Ovary (tissue), 7 donors: ENCODE measurements at regions not wholly inside any gene's neighbourhood (a gene's known extent, or its start where the extent isn't known, plus 50 kb on each side); places are given as distances from the start of the nearest gene placed in this dataset.

Experiments
- DNase-seq, 5 donors: peaks; one replicate each; pipeline ENCODE4 v3.0.0-alpha.2; 2019 to 2020
- H3K27ac ChIP-seq, 2 donors: fragments of 200-600 bp; one replicate each; pipeline versions ENCODE4 v1.5.1 to v1.8.0; 2019 to 2022
- H3K27me3 ChIP-seq: fragments of 200-600 bp; one replicate; pipeline ENCODE4 v1.8.0; 2022
- H3K36me3 ChIP-seq: fragments of 200-600 bp; sonication (generic); one replicate; pipeline ENCODE4 v1.5.1; 2019
- H3K4me1 ChIP-seq: one replicate; pipeline ENCODE4 v1.8.1; 2013; ENCODE audit warnings: mild to moderate bottlenecking, moderate library complexity; ENCODE audit not compliant: insufficient read depth
- H3K4me3 ChIP-seq: fragments of 200-600 bp; sonication (generic); one replicate; pipeline ENCODE4 v1.5.1; 2017
- H3K9me3 ChIP-seq, 2 donors: fragments of 200-600 bp in 1 of 2; sonication (generic) in 1 of 2; one replicate each; pipeline versions ENCODE4 v1.5.1 to v1.8.1; 2013 to 2019; ENCODE audit warnings: mild to moderate bottlenecking in 1 of 2, moderate library complexity in 1 of 2
- EP300 ChIP-seq: sonication (generic); formaldehyde crosslinking; IDR thresholded peaks from one replicate; pipeline ENCODE4 v1.6.1; 2017; ENCODE audit warnings: antibody characterized with exemption
- POLR2A ChIP-seq: fragments of 450-650 bp; IDR thresholded peaks from one replicate; pipeline ENCODE4 v1.6.1; 2017; ENCODE audit warnings: antibody characterized with exemption, mild to moderate bottlenecking, moderate library complexity
- WGBS, 3 donors: extraction: QIAGEN DNeasy Blood & Tissue Kit in 1 of 3; methylation state at CpG; one replicate each; pipeline versions ENCODE4 v1.1.5 to v1.1.7; 2013 to 2017; 5-methylcytosine and 5-hydroxymethylcytosine counted together
- intact Hi-C, 4 donors: fragments of 100-400 bp; cut with DNase I; formaldehyde crosslinking; loops; one replicate each; pipeline versions ENCODE4 v1.11.0 to v1.15.1; 2022 to 2023
- TF ChIP-seq, protein P1 (sequence below), 3 donors: fragments of 450-650 bp in 2 of 3; fragments of 200-600 bp in 1 of 3; IDR thresholded peaks; one replicate each; pipeline versions ENCODE4 v1.5.1 to v1.8.0; 2016 to 2022; ENCODE audit warnings: antibody characterized with exemption in 3 of 3, mild to moderate bottlenecking in 1 of 3
- donor health status: DM: no; HTN: no; CAD: no; lungs with moderate emphysema.
- donor health status: DM: no; HTN: no; CAD: no.
- donor health status: Bipolar disorder and iron deficiency.
- donor health status: DM: no; HTN: no; CAD: no.
- donor health status: DM: yes; HTN: yes; CAD: no.

GRCh38 chr4:176883681-176884418, 91.1 kb upstream of the VEGFC start:
- no peak overlapping the region for H3K27ac ChIP-seq
- TF ChIP-seq EP300, result no peak
- no peak for TF ChIP-seq POLR2A
- TF ChIP-seq, protein P1, sequence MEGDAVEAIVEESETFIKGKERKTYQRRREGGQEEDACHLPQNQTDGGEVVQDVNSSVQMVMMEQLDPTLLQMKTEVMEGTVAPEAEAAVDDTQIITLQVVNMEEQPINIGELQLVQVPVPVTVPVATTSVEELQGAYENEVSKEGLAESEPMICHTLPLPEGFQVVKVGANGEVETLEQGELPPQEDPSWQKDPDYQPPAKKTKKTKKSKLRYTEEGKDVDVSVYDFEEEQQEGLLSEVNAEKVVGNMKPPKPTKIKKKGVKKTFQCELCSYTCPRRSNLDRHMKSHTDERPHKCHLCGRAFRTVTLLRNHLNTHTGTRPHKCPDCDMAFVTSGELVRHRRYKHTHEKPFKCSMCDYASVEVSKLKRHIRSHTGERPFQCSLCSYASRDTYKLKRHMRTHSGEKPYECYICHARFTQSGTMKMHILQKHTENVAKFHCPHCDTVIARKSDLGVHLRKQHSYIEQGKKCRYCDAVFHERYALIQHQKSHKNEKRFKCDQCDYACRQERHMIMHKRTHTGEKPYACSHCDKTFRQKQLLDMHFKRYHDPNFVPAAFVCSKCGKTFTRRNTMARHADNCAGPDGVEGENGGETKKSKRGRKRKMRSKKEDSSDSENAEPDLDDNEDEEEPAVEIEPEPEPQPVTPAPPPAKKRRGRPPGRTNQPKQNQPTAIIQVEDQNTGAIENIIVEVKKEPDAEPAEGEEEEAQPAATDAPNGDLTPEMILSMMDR (IDR thresholded peaks at IDR 0.05), result no peak
- H3K4me1 ChIP-seq, result no peaks in the 10 kb centered on the region
- DNase-seq, result no peak
- intact Hi-C loops, result no loop called here
- WGBS, 3 donors, result 77 to 84% (median 81%) methylated on average over 6 of the region's 6 CpGs
- no peaks in the 10 kb centered on the region for H3K36me3 ChIP-seq
- H3K27me3 ChIP-seq, result no peaks in the 10 kb centered on the region
- no peaks in the 10 kb centered on the region for H3K9me3 ChIP-seq
- H3K4me3 ChIP-seq, result no peak overlapping the region

DNA sequence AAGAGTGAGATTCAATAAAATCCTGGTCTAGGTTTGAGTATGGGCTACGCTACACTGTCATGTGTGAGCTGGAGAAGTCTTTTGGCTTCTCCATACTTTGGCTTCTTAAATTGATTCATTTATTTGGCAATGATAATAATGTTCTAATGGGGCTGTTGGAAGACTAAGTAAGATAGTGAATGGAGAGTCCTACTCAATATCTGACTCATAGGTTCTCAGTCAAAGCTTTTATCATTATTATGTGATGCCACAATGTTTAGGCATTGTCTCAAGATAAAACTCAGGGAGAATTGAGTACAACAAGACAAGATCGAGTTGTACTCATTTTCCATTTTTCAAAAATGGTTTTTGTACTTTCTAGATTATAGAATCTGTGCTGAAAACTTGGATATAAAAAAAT, 92.5 kb upstream of the VEGFC start:
- Histone ChIP-seq H3K4me3 (no peak overlapping the region), H3K27ac (no peak overlapping the region), H3K4me1 (no peaks in the 10 kb centered on the region), H3K9me3 (no peaks in the 10 kb centered on the region), H3K36me3 (no peaks in the 10 kb centered on the region), H3K27me3 (no peaks in the 10 kb centered on the region)
- intact Hi-C loops, result no loop called here
- TF ChIP-seq, protein P1 (IDR thresholded peaks at IDR 0.05), result no peak
- TF ChIP-seq EP300 (no peak), POLR2A (no peak)
- WGBS, 3 donors, result 85 to 98% (median 97%) methylated on average over 2 of the region's 2 CpGs
- no peak for DNase-seq

DNA sequence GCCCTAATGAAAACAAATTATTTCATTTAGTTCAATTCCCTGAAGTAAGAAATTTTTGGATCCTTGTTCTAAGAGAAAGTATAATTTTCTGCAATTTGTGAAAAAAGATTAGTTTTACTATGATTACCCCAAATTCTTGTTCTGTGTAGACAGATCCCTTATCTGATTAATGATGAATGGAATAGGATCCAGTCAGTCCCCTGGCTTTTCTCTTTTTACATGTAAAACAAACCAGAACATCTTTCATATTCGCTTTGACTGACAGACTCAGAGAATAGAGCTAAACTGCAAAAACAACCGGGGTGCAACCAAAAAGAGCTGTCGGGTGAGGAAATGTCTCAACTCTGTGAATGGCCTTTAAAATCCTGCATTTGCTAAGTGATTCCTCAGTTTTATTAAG, 93.4 kb upstream of the VEGFC start:
- no peak overlapping the region for H3K4me3 ChIP-seq
- H3K36me3 ChIP-seq, result no peaks in the 10 kb centered on the region
- intact Hi-C loops, result no loop called here
- TF ChIP-seq, protein P1 (IDR thresholded peaks at IDR 0.05), result no peak
- no peak for TF ChIP-seq EP300
- no peak for TF ChIP-seq POLR2A
- H3K4me1 ChIP-seq, result no peaks in the 10 kb centered on the region
- WGBS, 3 donors, result 88 to 92% (median 90%) methylated on average over 3 of the region's 3 CpGs
- no peak for DNase-seq
- no peak overlapping the region for H3K27ac ChIP-seq
- H3K27me3 ChIP-seq, result no peaks in the 10 kb centered on the region
- H3K9me3 ChIP-seq, result no peaks in the 10 kb centered on the region

DNA sequence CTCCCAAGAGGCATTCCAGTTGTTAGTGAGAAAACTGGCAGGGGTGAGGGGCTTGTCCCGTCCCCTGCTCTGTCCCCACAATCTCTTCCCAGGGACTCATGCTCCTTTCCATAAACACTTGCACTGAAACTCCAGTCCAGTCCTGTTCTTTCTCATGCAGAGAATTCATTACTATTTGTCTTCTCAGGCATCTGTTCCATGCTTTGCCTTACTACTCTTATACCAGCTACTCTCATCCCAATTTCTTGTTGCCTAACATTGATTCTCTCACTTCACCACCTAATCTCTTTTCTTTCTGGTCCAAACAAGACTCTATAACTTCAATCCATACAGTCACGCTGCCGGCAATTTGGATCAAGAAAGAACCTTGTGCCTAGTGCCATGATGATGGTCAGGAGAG, 97.1 kb upstream of the VEGFC start:
- TF ChIP-seq, protein P1 (IDR thresholded peaks at IDR 0.05), result no peak
- TF ChIP-seq POLR2A (no peak), EP300 (no peak)
- Histone ChIP-seq H3K27ac (no peak overlapping the region), H3K9me3 (no peaks in the 10 kb centered on the region), H3K4me1 (no peaks in the 10 kb centered on the region), H3K36me3 (no peaks in the 10 kb centered on the region), H3K27me3 (no peaks in the 10 kb centered on the region), H3K4me3 (no peak overlapping the region)
- DNase-seq, result no peak
- WGBS, 3 donors, result 87 to 91% (median 89%) methylated on average over 3 of the region's 3 CpGs
- intact Hi-C loops, result no loop called here
